Kidney (tissue), 13 donors: ENCODE measurements at regions not wholly inside any gene's neighbourhood (a gene's known extent, or its start where the extent isn't known, plus 50 kb on each side); places are given as distances from the start of the nearest gene placed in this dataset.

ENCODE experiments used
- DNase-seq, 5 donors: peaks; one replicate each; pipeline ENCODE4 v3.0.0-alpha.2; 2013 to 2020
- FAIRE-seq: peaks from 2 replicates; lab custom pipeline; 2012; peaks lifted over from hg19 to GRCh38; lab: Jason Lieb, UNC
- H3K27ac ChIP-seq, 2 donors: one replicate each; pipeline ENCODE4 v1.7.0; 2013; ENCODE audit warnings: low read depth in 2 of 2, low read length in 2 of 2, inconsistent platforms in 1 of 2
- H3K27me3 ChIP-seq: one replicate; pipeline ENCODE4 v1.7.1; 2013; ENCODE audit warnings: low read length, inconsistent platforms; ENCODE audit not compliant: control insufficient read depth, insufficient read depth
- H3K36me3 ChIP-seq, 3 donors: one replicate each; pipeline versions ENCODE4 v1.7.0 to v1.7.1; 2013; ENCODE audit warnings: low read length in 3 of 3, control low read depth in 1 of 3, inconsistent platforms in 1 of 3; ENCODE audit not compliant: insufficient read depth in 3 of 3, control insufficient read depth in 2 of 3
- H3K4me1 ChIP-seq, 3 donors: one replicate each; pipeline versions ENCODE4 v1.7.0 to v1.7.1; 2013; ENCODE audit warnings: low read length in 3 of 3, inconsistent platforms in 1 of 3, low read depth in 1 of 3; ENCODE audit not compliant: control insufficient read depth in 2 of 3, insufficient read depth in 2 of 3
- H3K4me3 ChIP-seq, 3 donors: one replicate each; pipeline versions ENCODE4 v1.7.0 to v1.8.1; 2013; ENCODE audit warnings: low read length in 3 of 3, control low read depth in 1 of 3, inconsistent platforms in 1 of 3
- H3K9ac ChIP-seq, 3 donors: one replicate each; pipeline versions ENCODE4 v1.7.0 to v1.7.1; 2013; ENCODE audit warnings: low read length in 3 of 3, control low read depth in 1 of 3, inconsistent platforms in 1 of 3
- H3K9me3 ChIP-seq, 3 donors: one replicate each; pipeline versions ENCODE4 v1.7.0 to v1.7.1; 2013; ENCODE audit warnings: low read length in 3 of 3, control low read depth in 1 of 3, inconsistent platforms in 1 of 3; ENCODE audit not compliant: control insufficient read depth in 2 of 3, insufficient read depth in 1 of 3
- CTCF ChIP-seq: IDR thresholded peaks from 3 replicates; pipeline ENCODE4 v1.5.1; 2012; ENCODE audit warnings: mild to moderate bottlenecking, moderate library complexity, borderline replicate concordance; ENCODE audit not compliant: insufficient read depth; ENCODE audit errors: extremely low read depth
- intact Hi-C: fragments of 100-400 bp; cut with DNase I; formaldehyde crosslinking; loops from one replicate; pipeline ENCODE4 v1.11.1; 2022
- donor health status: control.
- donor health status: control.
- donor health status: control.
- donor health status: control.
- donor health status: control.
- donor health status: DM: yes; HTN: yes; CAD: no.
- donor health status: Normal renal cell carcinoma (clear cell type).

- intact Hi-C loops, result no loop called here
- no peak for TF ChIP-seq CTCF
- FAIRE-seq, result no peak
Measured at GRCh38 chr17:37838276-37838675, 85.9 kb upstream of the TBC1D3K start.

GRCh38 chr17:37836593-37836992, 87.6 kb upstream of the TBC1D3K start:
- DNase-seq (no peak), FAIRE-seq (no peak)
- Histone ChIP-seq H3K9ac (no peak overlapping the region), H3K27me3 (no peaks in the 10 kb centered on the region), H3K4me1 (no peaks in the 10 kb centered on the region), H3K4me3 (no peak overlapping the region), H3K36me3 (no peaks in the 10 kb centered on the region), H3K27ac (no peak overlapping the region), H3K9me3 (peaks cover 0 to 3% (median 0%) of the 10 kb centered on the region in 3 donors)
- TF ChIP-seq CTCF, result no peak
- intact Hi-C loops, result no loop called here

More at GRCh38 chr17:37838276-37838675, 85.9 kb upstream of the TBC1D3K start:
- no peak overlapping the region for H3K9ac ChIP-seq
- no peak overlapping the region for H3K4me3 ChIP-seq
- H3K4me1 ChIP-seq, result no peaks in the 10 kb centered on the region
- H3K36me3 ChIP-seq, result no peaks in the 10 kb centered on the region
- no peaks in the 10 kb centered on the region for H3K27me3 ChIP-seq
- no peak overlapping the region for H3K27ac ChIP-seq
- peak in 1 of 5 donors; percentile 30 for DNase-seq
- H3K9me3 ChIP-seq, result peaks cover 0 to 3% (median 0%) of the 10 kb centered on the region in 3 donors

- Histone ChIP-seq H3K36me3 (no peaks in the 10 kb centered on the region), H3K4me3 (no peak overlapping the region), H3K9me3 (peaks cover 0 to 3% (median 0%) of the 10 kb centered on the region in 3 donors), H3K4me1 (peaks cover 6 to 17% (median 11%) of the 10 kb centered on the region in 3 donors), H3K27me3 (no peaks in the 10 kb centered on the region), H3K9ac (no peak overlapping the region), H3K27ac (no peak overlapping the region)
- DNase-seq (no peak), FAIRE-seq (no peak)
- TF ChIP-seq CTCF, result no peak
- intact Hi-C loops, result no loop called here
Measured at GRCh38 chr17:37834168-37834567, 89.3 kb upstream of the HNF1B start.
